ENCODE measurements at regions not wholly inside any gene's neighbourhood (a gene's known extent, or its start where the extent isn't known, plus 50 kb on each side); places are given as distances from the start of the nearest gene placed in this dataset.

DNA sequence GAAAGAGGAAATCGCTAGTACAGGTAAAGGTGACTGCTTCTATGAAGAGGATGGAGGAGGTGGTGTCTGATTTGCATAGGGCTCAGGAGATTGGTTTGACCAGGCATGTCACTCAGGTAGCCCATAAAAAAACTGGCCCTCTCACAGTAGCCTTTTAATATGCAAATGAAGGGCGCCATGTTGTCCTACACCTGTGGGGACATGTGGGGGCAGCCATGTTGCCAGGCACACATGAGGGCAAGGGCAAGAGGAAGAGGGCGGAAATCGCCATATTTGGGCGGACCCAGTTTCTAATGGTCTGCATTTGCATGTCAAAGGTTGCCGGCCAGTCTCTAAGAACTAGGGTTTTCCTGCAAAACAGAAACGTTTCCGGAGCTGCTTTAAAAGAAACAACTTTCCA, 1330.6 kb downstream of the DSC3 start:
- intact Hi-C loops (cut with DNase I), result no loop called here

DNA sequence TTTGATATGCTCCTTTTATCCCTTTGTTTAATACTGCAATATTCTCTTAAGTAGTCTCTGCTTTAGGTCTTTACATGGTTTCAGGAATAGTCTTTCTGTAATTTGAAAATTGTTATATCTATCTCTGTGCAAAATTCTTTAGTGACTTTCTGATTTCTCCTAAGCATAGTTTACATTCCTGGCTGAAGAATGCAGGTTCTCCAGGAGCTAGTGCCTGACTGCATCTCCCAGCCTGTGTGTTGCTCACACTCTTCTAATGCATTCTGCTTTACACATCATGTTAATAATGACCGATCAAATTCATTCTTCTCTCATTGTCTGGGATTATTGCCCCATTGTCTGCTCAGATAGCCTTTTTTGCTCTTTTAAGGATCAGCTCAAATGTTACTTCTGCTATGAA, 1349.2 kb downstream of the DSC3 start:
- H3K4me1 ChIP-seq, result no peaks in the 10 kb centered on the region
- H3K27me3 ChIP-seq, result no peaks in the 10 kb centered on the region
- H3K4me3 ChIP-seq, result no peak overlapping the region
- ATAC-seq (no peak), DNase-seq (no peak)
- WGBS (ENCODE audit: insufficient coverage, low coverage, low lambda C conversion rate, missing lambda C conversion rate), result 71% methylated on average over 1 of the region's 1 CpG
- H3K27ac ChIP-seq, result no peak overlapping the region
- no peaks in the 10 kb centered on the region for H3K36me3 ChIP-seq
- H3K9me3 ChIP-seq, result no peaks in the 10 kb centered on the region
- TF ChIP-seq, protein P1, sequence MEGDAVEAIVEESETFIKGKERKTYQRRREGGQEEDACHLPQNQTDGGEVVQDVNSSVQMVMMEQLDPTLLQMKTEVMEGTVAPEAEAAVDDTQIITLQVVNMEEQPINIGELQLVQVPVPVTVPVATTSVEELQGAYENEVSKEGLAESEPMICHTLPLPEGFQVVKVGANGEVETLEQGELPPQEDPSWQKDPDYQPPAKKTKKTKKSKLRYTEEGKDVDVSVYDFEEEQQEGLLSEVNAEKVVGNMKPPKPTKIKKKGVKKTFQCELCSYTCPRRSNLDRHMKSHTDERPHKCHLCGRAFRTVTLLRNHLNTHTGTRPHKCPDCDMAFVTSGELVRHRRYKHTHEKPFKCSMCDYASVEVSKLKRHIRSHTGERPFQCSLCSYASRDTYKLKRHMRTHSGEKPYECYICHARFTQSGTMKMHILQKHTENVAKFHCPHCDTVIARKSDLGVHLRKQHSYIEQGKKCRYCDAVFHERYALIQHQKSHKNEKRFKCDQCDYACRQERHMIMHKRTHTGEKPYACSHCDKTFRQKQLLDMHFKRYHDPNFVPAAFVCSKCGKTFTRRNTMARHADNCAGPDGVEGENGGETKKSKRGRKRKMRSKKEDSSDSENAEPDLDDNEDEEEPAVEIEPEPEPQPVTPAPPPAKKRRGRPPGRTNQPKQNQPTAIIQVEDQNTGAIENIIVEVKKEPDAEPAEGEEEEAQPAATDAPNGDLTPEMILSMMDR (IDR thresholded peaks at IDR 0.05), result no peak
- TF ChIP-seq POLR2A (IDR thresholded peaks at IDR 0.05), result no peak
- intact Hi-C loops (cut with DNase I), result no loop called here

More for the DNA sequence above, 1330.6 kb downstream of the DSC3 start:
- TF ChIP-seq, protein P1 (IDR thresholded peaks at IDR 0.05), result no peak
- TF ChIP-seq POLR2A (IDR thresholded peaks at IDR 0.05), result no peak
- DNase-seq (no peak), ATAC-seq (no peak)
- no peak overlapping the region for H3K27ac ChIP-seq
- H3K27me3 ChIP-seq, result no peaks in the 10 kb centered on the region
- H3K4me1 ChIP-seq, result no peaks in the 10 kb centered on the region
- H3K36me3 ChIP-seq, result no peaks in the 10 kb centered on the region
- H3K9me3 ChIP-seq, result no peaks in the 10 kb centered on the region
- WGBS (ENCODE audit: insufficient coverage, low coverage, low lambda C conversion rate, missing lambda C conversion rate), result 59% methylated on average over 3 of the region's 8 CpGs
- no peak overlapping the region for H3K4me3 ChIP-seq

DNA sequence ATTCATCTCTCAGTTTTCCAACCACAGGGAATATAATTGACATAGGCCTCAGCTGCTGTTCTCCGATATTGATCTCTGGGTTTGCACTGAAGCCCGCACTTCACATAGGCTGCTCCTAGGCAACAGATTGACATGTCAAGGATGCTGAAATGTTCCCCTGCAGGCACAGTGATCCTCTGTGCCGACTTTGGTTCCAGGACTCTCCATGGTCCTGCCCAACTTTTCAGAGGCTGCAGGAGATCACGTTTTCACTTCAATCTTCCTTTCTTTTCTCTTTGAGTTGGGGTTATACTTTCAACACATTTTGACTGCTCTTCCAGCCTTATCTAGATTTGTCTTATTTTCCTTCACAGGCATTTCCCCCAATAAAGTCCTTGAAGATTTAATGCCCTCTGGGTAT, 1361.0 kb downstream of the DSC3 start:
- H3K36me3 ChIP-seq, result no peaks in the 10 kb centered on the region
- 55% methylated on average over 4 of the region's 4 CpGs for WGBS (ENCODE audit: insufficient coverage, low coverage, low lambda C conversion rate, missing lambda C conversion rate)
- no peak overlapping the region for H3K4me3 ChIP-seq
- DNase-seq (no peak), ATAC-seq (no peak)
- TF ChIP-seq POLR2A (IDR thresholded peaks at IDR 0.05), result no peak
- H3K9me3 ChIP-seq, result no peaks in the 10 kb centered on the region
- no peaks in the 10 kb centered on the region for H3K4me1 ChIP-seq
- intact Hi-C loops (cut with DNase I), result no loop called here
- no peak overlapping the region for H3K27ac ChIP-seq
- H3K27me3 ChIP-seq, result no peaks in the 10 kb centered on the region

DNA sequence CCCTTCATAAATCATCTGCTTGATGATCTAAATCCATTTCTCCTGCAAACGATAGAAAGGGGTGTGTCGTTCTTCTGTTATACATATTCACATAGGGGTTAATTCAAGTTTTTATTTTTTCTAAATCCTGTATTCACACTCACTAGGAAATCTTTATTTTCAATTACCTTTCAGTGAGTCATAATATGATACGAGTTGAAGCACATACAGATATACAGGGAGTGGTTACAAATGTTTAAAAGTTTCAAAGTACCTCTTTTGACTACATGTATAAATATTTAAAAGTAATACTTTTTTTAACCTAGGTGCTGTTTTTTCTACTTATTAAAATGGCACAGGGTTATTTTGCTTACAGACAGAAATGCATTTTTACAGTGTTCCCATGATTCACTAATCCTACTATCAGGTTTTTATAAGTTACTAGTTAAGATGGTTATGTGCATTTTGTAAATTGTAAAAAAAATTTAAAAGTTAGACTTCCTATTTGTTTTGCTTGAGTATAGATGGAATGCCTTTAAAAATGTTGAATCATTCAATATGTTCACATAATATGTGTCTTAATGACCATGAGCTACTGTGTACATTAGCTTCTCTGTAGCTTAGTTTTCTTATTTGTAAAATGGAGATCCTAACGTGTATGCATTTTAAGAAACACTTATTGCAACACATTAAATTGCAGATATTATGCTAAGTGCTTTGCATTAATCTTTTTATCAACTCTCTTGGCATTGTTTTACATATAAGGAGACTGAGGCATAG, 1378.1 kb downstream of the DSC3 start:
- H3K27me3 ChIP-seq, result no peaks in the 10 kb centered on the region

DNA sequence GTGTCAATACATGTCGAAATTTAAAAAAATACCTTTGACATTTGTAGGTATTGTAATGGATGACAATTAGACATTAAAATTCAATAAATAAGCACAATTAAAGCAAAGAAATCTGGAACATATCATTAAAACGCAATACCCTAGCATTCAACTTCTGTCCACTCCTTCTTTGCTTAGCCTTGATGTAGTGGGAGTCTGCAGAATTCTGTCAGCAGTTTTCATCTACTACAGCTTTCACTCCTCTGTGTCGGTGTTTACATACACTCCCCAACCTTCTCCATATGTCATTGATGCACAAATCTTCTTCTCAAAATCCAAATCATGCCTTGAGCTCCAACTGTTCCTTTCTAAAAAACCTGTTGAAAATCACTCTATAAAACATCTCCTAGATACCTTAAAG, 1380.6 kb downstream of the DSC3 start:
- WGBS (ENCODE audit: insufficient coverage, low coverage, low lambda C conversion rate, missing lambda C conversion rate), result 53% methylated on average over 3 of the region's 3 CpGs
- DNase-seq, result no peak
- intact Hi-C loops (cut with DNase I), result no loop called here

More for the DNA sequence above, 1378.1 kb downstream of the DSC3 start:
- no peaks in the 10 kb centered on the region for H3K36me3 ChIP-seq
- TF ChIP-seq POLR2A (IDR thresholded peaks at IDR 0.05), result no peak
- TF ChIP-seq, protein P1 (IDR thresholded peaks at IDR 0.05), result no peak
- H3K4me1 ChIP-seq, result no peaks in the 10 kb centered on the region
- H3K4me3 ChIP-seq, result no peak overlapping the region
- no peak for DNase-seq
- intact Hi-C loops (cut with DNase I), result no loop called here
- H3K9me3 ChIP-seq, result no peaks in the 10 kb centered on the region
- no peak for ATAC-seq
- H3K27ac ChIP-seq, result no peak overlapping the region
- WGBS (ENCODE audit: insufficient coverage, low coverage, low lambda C conversion rate, missing lambda C conversion rate), result 24% methylated on average over 4 of the region's 4 CpGs

More for the DNA sequence above, 1380.6 kb downstream of the DSC3 start:
- TF ChIP-seq POLR2A (IDR thresholded peaks at IDR 0.05), result no peak
- TF ChIP-seq, protein P1 (IDR thresholded peaks at IDR 0.05), result no peak
- no peaks in the 10 kb centered on the region for H3K36me3 ChIP-seq
- ATAC-seq, result no peak
- H3K4me3 ChIP-seq, result no peak overlapping the region
- no peaks in the 10 kb centered on the region for H3K27me3 ChIP-seq
- no peaks in the 10 kb centered on the region for H3K9me3 ChIP-seq
- H3K27ac ChIP-seq, result no peak overlapping the region
- no peaks in the 10 kb centered on the region for H3K4me1 ChIP-seq
